Muscle of leg (tissue), 3 donors: ENCODE measurements at regions not wholly inside any gene's neighbourhood (a gene's known extent, or its start where the extent isn't known, plus 50 kb on each side); places are given as distances from the start of the nearest gene placed in this dataset.

Experiments
- DNase-seq: peaks from one replicate; pipeline ENCODE4 v3.0.0; 2013
- H3K27ac ChIP-seq: one replicate; pipeline ENCODE4 v1.5.1; 2013; ENCODE audit warnings: mild to moderate bottlenecking, low read length, control low read depth
- H3K27me3 ChIP-seq: one replicate; pipeline ENCODE4 v1.6.1; 2013; ENCODE audit warnings: low read length; ENCODE audit not compliant: control insufficient read depth, insufficient read depth
- H3K36me3 ChIP-seq: one replicate; pipeline ENCODE4 v1.6.1; 2013; ENCODE audit warnings: low read length; ENCODE audit not compliant: control insufficient read depth, insufficient read depth
- H3K4me1 ChIP-seq: one replicate; pipeline ENCODE4 v1.6.1; 2013; ENCODE audit warnings: low read length; ENCODE audit not compliant: control insufficient read depth, insufficient read depth
- H3K4me3 ChIP-seq: one replicate; pipeline ENCODE4 v1.5.1; 2013; ENCODE audit warnings: low read length, control low read depth
- H3K9me3 ChIP-seq: replicated peaks from 2 replicates; pipeline ENCODE4 v1.6.1; 2013; ENCODE audit warnings: low read depth, low read length; ENCODE audit not compliant: control insufficient read depth
- WGBS: methylation state at CpG from one replicate; pipeline ENCODE4 v1.1.5; 2013; ENCODE audit warnings: missing lambda C conversion rate; ENCODE audit not compliant: insufficient coverage; 5-methylcytosine and 5-hydroxymethylcytosine counted together

DNA sequence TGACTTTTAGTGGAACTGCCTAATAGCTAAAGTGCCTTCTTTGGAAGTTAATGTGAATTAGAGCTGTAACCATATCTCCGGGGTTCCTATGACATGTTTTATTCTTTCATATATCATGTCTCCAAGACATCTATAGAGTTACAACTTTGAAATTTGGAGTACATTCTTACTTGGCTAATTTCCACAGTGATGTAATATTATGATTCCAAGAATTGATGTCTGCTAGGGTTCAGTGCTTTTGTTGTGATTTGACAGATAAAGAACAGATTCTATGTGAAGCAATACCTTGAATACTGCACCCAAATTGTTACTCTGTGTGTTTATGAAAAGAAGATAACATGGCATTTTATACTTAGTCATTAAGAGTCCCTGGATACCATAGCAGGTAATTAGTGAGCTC lies 934.3 kb downstream of the NTRK3 start:
- H3K27me3 ChIP-seq, result no peaks in the 10 kb centered on the region
- H3K4me3 ChIP-seq, result no peak overlapping the region
- DNase-seq, result no peak
- no peaks in the 10 kb centered on the region for H3K9me3 ChIP-seq
- H3K4me1 ChIP-seq, result no peaks in the 10 kb centered on the region
- WGBS, result no CpG with 5 or more reads among the region's 1 CpG
- no peak overlapping the region for H3K27ac ChIP-seq
- H3K36me3 ChIP-seq, result no peaks in the 10 kb centered on the region

DNA sequence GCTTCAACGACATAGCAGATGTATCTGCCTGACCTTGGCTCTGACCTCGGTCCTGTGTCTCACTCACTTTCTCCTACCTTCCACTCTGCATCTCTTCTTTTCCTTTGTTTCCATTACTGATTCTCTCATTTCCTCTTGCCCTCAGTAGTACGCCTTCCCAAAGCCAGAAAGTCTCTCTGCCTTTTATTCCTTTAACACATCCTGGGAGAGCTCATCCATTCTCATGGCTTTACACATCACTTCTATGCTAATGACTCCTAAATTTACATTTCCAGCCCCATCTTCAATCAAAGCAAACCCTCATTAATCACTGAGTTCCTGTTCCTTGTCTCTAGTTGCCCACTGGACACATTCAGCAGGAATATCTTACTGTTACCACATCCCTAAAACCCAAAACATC lies 938.6 kb downstream of the NTRK3 start:
- no peaks in the 10 kb centered on the region for H3K27me3 ChIP-seq
- H3K27ac ChIP-seq, result no peak overlapping the region
- 55% methylated on average over 3 of the region's 3 CpGs for WGBS
- no peaks in the 10 kb centered on the region for H3K9me3 ChIP-seq
- no peaks in the 10 kb centered on the region for H3K4me1 ChIP-seq
- DNase-seq, result no peak
- no peaks in the 10 kb centered on the region for H3K36me3 ChIP-seq
- no peak overlapping the region for H3K4me3 ChIP-seq

DNA sequence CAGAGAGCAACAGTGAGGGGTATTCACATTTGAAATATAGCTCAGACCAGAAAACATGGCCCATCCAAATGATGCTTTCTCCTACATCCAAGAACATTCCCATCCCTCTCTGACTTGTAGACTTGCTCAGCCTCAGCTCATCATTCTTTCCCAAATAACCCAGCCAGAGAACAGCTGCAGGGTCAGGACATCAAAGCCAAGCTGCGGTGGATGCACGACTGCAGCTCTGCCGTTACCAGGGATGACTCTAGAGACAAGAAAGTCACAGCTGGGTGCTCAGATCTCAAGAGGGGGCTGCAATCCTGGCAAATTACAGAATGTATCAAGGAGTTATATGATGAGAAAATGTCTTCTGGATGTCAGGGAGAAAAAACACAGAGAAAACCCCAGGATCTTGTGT lies 944.3 kb downstream of the NTRK3 start:
- Histone ChIP-seq H3K4me3 (no peak overlapping the region), H3K27me3 (no peaks in the 10 kb centered on the region), H3K36me3 (no peaks in the 10 kb centered on the region), H3K27ac (no peak overlapping the region), H3K9me3 (no peaks in the 10 kb centered on the region), H3K4me1 (no peaks in the 10 kb centered on the region)
- WGBS, result 19% methylated on average over 3 of the region's 3 CpGs
- peak; percentile 0 for DNase-seq

DNA sequence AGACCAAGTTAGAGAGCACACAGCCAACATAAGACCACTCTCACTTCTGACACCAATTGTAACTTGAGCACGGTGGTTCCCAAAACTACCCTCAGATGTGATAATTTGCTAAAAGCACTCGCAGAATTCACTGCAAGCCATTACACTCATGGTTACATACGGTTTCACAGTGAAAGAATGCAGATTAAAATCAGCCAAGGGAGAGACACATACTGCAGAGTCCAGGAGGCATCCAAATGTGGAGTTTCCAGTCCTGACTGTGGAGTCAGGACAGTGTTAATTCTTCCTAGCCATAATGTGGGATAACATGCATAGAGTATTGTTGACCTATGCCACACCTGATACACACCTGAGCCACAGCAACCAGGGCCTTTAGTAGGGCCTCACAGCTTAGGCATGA lies 956.4 kb downstream of the NTRK3 start:
- H3K9me3 ChIP-seq, result peaks cover 7% of the 10 kb centered on the region
- H3K4me1 ChIP-seq, result no peaks in the 10 kb centered on the region
- H3K4me3 ChIP-seq, result no peak overlapping the region
- no peaks in the 10 kb centered on the region for H3K27me3 ChIP-seq
- WGBS, result 88% methylated on average over 1 of the region's 3 CpGs
- no peak for DNase-seq
- H3K36me3 ChIP-seq, result no peaks in the 10 kb centered on the region
- H3K27ac ChIP-seq, result no peak overlapping the region

DNA sequence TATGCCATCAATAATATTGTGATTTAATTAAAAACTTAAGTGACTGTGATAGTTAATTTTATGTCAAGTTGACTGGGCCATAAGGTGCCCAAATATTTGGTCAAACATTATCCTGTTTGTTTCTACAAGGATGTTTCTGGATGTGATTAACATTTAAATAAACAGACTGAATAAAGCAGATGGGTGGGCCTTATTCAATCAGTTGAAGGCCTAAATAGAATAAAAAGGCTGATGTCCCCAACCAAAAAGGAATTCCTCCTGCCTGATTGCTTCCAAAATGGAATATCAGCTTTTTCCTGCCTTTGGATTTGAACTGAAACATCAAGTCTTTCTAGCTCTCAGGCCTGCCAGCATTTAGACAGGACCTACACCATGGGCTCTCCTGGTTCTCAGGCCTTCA lies 961.7 kb downstream of the NTRK3 start:
- no peak overlapping the region for H3K4me3 ChIP-seq
- H3K27ac ChIP-seq, result no peak overlapping the region
- no peaks in the 10 kb centered on the region for H3K27me3 ChIP-seq
- no peak for DNase-seq
- H3K4me1 ChIP-seq, result no peaks in the 10 kb centered on the region
- no peaks in the 10 kb centered on the region for H3K9me3 ChIP-seq
- H3K36me3 ChIP-seq, result no peaks in the 10 kb centered on the region

DNA sequence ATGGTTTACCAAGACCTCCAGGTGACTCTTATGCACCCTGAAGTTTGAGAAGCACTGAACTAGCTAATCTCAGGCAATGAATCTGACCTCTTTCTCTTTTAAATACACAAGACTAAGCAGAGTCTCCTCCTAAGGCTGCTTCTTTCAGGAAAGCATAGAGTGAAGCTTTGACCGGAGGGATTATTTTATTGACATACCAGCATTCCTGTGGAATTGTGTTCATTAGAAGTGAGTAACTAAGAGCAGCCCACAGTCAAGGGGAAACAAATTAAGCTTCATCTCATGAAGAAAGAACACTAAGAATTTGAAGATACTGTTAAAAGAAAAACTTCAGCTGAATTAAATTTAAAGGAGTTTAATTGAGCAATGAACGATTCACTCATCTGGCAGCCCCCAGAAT lies 963.5 kb downstream of the NTRK3 start:
- no CpG with 5 or more reads among the region's 2 CpGs for WGBS
- H3K4me1 ChIP-seq, result no peaks in the 10 kb centered on the region
- no peak overlapping the region for H3K27ac ChIP-seq
- H3K9me3 ChIP-seq, result no peaks in the 10 kb centered on the region
- no peak for DNase-seq
- no peak overlapping the region for H3K4me3 ChIP-seq
- no peaks in the 10 kb centered on the region for H3K36me3 ChIP-seq
- H3K27me3 ChIP-seq, result no peaks in the 10 kb centered on the region

DNA sequence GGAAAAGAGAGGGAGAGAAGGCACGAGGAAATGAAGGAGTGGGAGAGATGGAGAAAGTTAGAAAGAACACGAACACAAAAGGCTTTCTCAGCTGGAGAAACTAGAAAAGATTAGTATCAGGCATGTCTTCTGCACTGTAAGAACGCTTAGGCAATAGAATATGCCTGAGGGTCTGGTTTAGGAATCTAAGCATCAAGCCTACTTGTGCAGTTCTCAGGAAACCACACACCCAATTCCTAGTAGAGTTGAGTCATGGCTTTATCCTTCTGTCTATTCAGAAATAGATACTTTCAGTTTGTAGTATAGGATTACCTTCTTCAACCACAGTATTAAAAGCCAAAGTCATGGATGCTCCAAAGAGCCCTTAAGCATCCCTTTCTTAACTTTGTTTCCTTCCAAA lies 969.4 kb downstream of the NTRK3 start:
- 50% methylated on average over 3 of the region's 3 CpGs for WGBS
- no peak overlapping the region for H3K4me3 ChIP-seq
- no peaks in the 10 kb centered on the region for H3K27me3 ChIP-seq
- H3K4me1 ChIP-seq, result no peaks in the 10 kb centered on the region
- DNase-seq, result no peak
- H3K36me3 ChIP-seq, result no peaks in the 10 kb centered on the region
- H3K9me3 ChIP-seq, result no peaks in the 10 kb centered on the region
- H3K27ac ChIP-seq, result no peak overlapping the region

DNA sequence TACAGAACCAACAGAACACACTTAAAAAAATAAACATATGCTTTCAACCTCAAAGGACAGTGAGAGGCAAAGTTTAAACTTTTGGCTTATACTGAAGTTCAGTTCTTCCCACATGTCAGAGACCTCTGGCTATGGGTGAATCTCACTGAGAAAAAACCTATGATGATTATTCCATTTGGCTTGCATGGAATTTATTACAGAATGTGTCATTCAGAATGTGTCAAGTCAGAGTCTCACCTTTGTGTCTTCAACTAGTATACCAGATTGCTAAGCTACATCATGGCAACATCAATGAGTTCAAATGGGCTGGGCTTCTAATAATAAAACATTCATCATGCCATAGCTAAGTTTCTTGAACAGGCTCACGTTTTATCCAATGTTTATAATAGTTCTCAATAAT lies 987.0 kb downstream of the NTRK3 start:
- Histone ChIP-seq H3K27ac (no peak overlapping the region), H3K4me1 (no peaks in the 10 kb centered on the region), H3K9me3 (peaks cover 7% of the 10 kb centered on the region), H3K36me3 (no peaks in the 10 kb centered on the region), H3K27me3 (no peaks in the 10 kb centered on the region), H3K4me3 (no peak overlapping the region)
- no peak for DNase-seq
- no CpG with 5 or more reads among the region's 1 CpG for WGBS

DNA sequence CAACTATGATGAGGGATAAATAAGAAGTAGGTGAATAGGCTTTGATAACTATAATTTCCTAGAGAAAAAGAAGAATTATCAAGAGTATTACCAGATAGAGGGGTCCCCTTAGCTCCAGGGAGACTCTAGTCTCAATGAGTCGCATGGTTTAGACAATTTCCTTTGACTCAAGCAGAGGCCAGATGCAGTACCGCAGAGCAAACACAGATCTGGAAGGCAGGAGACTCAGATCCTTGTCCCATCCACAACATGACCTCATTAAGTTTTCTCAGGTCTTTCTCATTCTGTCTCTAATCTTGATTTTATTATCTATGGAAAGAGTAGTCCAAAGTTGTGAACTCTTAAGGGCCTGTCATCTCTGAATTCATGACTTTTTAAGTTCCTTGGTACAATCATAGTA lies 987.9 kb downstream of the NTRK3 start:
- no peaks in the 10 kb centered on the region for H3K27me3 ChIP-seq
- no peaks in the 10 kb centered on the region for H3K4me1 ChIP-seq
- no peak overlapping the region for H3K27ac ChIP-seq
- H3K4me3 ChIP-seq, result no peak overlapping the region
- H3K36me3 ChIP-seq, result no peaks in the 10 kb centered on the region
- 71% methylated on average over 1 of the region's 2 CpGs for WGBS
- H3K9me3 ChIP-seq, result peaks cover 4% of the 10 kb centered on the region
- no peak for DNase-seq

DNA sequence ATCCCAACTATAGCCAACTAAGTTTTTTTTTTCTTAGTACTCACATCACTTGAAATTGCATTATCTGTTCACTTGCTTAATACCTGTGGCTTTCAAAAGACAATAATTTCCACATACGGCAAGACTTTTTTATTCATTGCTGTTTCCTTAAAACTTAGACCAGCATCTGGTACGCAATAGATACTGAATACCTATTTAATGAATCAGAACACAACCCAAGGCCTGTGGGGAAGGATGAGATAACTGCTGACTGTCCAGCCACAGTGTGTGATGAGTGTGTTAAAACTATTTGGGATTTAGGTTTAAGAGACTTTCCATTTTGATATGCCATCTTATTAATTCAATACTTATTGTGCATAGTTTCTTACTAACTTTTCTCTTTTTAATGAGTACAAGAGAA lies 988.7 kb downstream of the NTRK3 start:
- Histone ChIP-seq H3K27ac (no peak overlapping the region), H3K4me3 (no peak overlapping the region), H3K4me1 (no peaks in the 10 kb centered on the region), H3K9me3 (no peaks in the 10 kb centered on the region), H3K27me3 (no peaks in the 10 kb centered on the region), H3K36me3 (no peaks in the 10 kb centered on the region)
- no peak for DNase-seq
- WGBS, result no CpG with 5 or more reads among the region's 2 CpGs

DNA sequence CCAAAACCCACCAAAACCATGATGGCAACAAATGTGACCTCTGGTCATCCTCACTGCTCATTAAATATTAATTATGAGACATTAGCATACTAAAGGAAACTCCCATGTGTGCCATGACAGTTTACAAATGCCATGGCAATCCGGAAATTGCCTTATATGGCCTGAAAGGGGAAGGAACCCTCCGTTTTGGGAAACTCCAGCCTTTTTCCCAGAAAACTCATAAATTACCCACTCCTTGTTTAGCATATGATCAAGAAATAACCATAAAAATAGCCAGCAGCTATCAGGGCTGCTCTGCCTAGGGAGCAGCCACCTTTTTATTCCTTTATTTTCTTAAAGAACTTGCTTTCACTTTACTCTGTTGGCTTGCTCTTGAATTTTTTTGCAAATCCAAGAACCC lies 992.7 kb downstream of the NTRK3 start:
- Histone ChIP-seq H3K27me3 (no peaks in the 10 kb centered on the region), H3K9me3 (peaks cover 3% of the 10 kb centered on the region), H3K27ac (no peak overlapping the region), H3K36me3 (no peaks in the 10 kb centered on the region), H3K4me3 (no peak overlapping the region), H3K4me1 (no peaks in the 10 kb centered on the region)
- 29% methylated on average over 1 of the region's 2 CpGs for WGBS
- DNase-seq, result no peak
